T-helper 2 cell treated with Interferon-gamma antibody and Interleukin-4, amounts not matched to agents 100 ng/mL and 5 ng/mL, for 36 hours (primary cell): ENCODE measurements at regions not wholly inside any gene's neighbourhood (a gene's known extent, or its start where the extent isn't known, plus 50 kb on each side); places are given as distances from the start of the nearest gene placed in this dataset.
"Not testable (repeated sequence)": the region's sequence is repeated elsewhere in the genome, so short reads cannot be mapped to it uniquely, and the experiment has no call there.

ENCODE experiments used
- intact Hi-C: fragments of 100-400 bp; cut with micrococcal nuclease; formaldehyde crosslinking; loops from one replicate; pipeline ENCODE4 v1.15.1; 2023

DNA sequence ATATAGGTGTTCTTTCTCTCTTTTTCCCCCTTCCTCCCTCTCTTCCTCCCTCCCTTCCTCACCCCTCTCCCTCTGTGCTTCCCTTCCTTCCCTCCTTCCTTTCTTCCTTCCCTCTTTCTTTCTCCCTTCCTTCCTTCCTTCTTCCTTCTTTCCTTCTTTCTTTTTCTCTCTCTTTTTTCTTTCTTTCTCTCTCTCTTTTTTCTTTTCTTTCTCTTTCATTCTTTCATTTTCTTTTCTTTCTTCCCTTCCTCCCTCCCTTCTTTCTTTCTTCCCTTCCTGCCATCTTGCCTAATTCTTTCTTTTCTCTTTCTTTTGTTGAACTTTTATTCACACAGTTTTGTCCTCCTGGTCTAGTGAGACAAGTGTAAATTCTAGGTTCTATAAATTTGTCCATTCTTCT, 1595.6 kb downstream of the SI start:
- intact Hi-C loops: no loop called here

GRCh38 chr3:163481738-163482137, 1596.6 kb downstream of the SI start:
- intact Hi-C loops: no loop called here

- intact Hi-C loops: no loop called here
These were observed 1602.1 kb downstream of the SI start for GRCh38 chr3:163476179-163476578.

GRCh38 chr3:163474766-163475165, 1603.5 kb downstream of the SI start:
- intact Hi-C loops: no loop called here

- intact Hi-C loops: no loop called here
These were observed 1609.6 kb downstream of the SI start for GRCh38 chr3:163468531-163469335.

DNA sequence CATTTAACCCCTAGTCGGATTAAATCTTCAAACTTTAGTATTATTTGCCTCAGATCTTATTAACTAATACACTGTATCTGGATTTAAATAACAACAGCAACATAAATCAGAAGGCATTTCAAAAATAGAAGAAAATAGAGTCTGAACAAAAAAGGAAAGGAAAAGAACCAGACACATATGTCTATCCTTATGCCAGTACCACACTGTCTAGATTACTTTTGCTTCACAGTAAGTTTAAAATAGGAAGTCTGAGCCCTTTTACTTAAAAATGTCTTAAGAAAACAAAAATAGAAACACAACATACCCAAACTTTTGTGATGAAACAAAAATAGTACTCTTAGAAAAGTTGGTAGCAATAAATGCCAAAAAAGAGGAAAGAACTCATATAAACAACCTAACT, 1615.8 kb downstream of the SI start:
- intact Hi-C loops: no loop called here

DNA sequence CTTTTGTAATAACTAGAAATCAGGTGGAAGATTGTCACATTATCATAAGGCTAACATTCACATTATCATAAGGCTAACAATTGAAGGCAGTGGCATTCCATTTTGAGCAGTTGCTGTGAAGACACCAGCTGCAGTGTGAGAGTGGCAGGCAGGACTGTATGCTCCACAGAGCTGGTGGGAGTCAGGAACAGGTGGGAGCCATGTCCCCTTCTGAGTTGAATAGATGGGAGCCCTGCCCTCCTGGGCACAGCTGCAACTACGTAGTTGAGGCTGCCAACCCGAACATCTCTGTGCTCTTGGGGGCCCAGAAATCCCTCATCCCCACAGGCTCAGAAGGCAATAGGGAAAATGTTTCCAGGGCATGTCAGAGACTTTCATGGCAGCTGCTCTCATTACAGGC, 1627.6 kb downstream of the SI start:
- intact Hi-C loops: no loop called here

DNA sequence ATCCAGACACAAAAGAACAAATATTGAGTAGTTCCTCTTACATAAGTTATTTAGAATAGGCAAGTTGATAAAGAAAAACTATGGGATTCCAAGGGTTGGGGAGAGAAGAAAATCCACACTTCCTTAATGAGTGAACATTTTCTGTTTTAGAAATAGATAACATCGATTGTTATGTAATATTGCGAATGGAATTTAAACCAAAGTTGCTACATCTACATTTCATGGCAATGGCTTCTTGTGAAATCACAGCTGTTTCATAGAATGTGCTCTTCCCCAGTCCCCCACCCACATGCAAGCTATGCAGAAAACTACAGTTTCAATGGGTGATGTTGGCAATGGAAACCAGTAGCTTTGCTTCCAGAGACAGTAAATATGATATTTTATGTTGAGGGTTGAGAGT, 1639.5 kb downstream of the SI start:
- intact Hi-C loops: no loop called here

DNA sequence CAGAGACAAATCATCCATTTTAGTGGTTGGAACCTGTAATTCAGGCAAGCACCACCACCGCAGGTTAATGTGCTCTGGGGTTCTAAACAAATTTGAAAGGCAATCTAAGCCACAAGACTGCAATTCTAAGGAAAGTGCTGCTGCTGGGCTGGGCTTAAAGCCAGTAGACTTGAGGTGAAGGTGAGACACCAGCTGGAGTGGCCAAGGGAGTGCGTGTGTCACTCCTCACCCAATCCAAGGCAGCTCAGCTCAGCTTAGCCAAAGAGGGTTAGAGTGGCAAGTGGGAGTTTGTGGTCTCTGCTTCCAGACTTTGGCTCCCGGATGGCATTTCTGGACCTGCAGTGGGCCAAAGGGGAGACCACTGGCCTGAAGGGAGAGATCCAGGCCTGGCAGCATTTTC, 1655.6 kb downstream of the SI start:
- intact Hi-C loops: no loop called here

DNA sequence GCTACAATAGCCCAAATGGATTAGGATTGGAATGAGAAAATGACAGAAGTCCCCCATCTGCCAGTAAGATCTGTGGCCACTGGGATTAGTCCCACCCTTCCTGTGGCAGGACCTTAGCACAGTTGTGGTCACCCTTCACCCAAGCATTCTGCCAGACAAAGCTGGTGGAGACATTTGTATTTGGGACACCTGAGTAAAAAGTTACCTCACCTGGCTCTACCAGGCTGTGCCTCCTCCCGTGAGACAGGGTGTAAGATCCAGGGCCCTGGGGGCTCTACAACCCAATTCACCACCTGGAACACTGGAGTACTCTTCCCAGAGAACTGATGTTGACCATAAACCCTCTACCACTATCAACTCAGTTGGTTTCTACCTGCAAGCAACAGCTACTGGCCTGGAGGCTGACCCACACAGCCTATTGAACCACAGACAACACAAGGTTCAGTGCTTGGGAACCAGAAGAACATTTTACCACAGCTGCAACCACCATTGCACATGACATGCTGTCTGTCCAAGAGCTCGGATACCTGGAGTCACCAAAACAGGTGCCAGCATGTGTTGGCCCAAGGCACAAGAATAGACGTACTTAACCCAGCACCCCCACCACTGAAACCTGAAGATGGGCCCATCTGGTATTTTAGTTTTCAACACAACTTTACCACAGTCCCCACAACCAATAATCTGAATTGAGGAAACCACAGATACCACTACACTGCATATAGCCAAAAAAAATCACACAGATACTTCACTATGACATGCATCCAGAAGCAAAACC, 1686.7 kb downstream of the SI start:
- intact Hi-C loops: no loop called here

DNA sequence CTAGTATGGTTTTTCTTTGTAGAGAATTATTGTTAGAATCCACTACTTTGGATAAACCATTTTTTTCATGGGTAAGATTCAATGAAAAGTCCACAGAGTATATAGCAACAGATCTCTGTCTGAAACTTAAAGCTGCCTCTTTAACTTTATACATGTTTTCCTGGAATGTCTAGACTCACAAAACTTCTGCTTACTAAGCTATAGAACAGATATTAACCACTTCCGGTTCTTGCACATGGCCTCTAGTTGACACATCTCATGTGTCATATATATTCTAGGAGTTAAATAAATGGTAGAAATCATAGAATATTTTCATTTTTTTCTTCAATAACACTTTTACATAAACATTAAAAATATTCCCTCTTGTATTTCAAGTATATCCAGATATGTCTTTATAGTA, 1693.9 kb downstream of the SI start:
- intact Hi-C loops: no loop called here

DNA sequence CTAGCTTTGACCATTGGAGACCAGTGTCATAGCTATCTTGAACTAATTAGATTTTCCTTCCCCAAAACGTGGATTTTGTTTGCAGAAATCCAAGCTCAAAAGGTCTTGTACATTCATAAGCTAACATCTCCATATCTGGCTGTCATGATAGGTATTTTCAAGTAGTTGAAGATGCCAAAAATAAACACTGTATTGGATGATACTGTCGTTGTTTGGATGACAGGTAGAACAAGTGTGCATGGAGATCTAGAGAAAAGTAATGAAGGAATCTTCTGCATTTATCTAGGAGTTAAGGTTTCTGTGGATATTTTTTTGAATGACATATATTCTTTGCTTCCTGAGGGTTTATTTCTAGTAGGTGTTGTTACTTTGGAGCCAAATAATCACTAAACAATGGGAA, 1696.1 kb downstream of the SI start:
- intact Hi-C loops: no loop called here

DNA sequence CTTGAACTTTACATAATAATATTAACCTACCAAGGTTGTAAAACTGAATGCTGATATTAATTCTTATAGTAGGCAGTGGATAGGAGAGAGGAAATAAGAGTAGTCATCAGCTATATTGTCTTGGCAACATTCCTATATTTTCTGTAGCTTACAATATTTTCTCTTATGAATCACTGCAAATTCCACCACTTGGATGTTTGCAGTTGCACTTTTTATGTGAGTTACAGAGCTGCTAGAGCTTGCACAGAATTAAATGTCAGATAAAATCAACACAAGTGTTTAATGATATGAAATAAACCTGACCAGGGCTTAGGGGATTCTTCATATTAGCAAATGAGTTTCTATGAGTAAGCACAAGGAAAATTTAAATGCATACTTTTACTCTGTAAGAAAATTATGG, 1710.1 kb downstream of the SI start:
- intact Hi-C loops: no loop called here

- intact Hi-C loops: no loop called here
These were observed 1713.6 kb downstream of the SI start for GRCh38 chr3:163364717-163365116.

GRCh38 chr3:163362151-163362550, 1716.1 kb downstream of the SI start:
- intact Hi-C loops: no loop called here

- intact Hi-C loops: not testable (repeated sequence)
These were observed 1716.9 kb downstream of the SI start for GRCh38 chr3:163361357-163361878.

DNA sequence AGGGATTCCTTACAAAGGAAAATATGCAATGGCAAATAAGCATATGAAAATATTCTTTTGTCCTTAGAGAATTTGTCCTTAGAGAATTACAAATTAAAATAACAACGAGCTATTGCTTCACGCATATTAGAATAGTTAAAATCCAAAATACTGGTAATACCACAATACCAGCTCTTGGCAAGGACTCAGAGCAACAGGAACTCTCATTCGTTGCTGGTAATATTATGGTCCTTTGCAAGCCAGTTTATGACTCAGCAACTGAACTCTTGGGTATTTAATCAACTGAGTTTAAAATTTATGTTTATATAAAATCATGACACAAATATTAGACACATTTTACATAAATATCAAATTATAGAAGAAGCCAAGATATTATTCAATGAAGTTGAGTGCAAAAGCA, 1730.4 kb downstream of the SI start:
- intact Hi-C loops: no loop called here

GRCh38 chr3:163335429-163335828, 1742.9 kb downstream of the SI start:
- intact Hi-C loops: no loop called here

DNA sequence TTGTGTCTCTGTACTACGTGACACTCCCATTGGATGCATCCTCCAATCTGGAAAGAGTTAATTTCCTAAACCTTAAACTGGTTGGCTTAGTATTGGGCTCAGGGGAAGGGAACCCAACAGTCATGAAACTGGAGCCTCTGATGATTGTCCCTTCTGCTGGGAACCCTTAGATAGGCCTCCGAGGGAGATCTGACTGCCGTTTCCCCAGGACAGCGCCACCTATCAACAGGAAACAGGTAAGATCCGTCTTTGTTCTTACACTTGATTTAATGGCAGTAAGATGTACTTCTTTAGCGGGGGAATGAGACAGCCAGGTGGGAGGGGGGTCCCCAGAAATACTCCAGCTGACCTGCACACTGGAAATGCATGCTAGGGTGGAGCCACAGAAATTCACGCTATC, 1749.6 kb downstream of the SI start:
- intact Hi-C loops: no loop called here

DNA sequence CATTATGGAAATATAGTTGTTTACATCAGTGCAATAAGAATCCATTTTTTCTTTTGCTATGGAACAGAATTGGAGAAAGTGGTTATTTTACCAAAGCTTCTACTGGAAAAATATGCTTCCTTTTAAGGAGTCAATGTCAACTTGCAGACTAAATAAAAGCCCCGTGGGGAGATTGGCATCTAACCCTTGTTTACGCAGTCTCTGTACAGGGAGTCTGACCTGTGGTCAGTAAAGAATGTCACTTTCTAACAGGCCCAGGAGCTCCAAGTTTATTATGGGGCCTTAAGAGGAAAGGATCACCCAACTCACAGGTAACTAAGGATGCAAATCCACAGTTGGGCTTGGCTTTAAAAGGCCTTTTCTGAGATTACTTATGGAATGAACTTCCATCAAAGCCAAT, 1751.2 kb downstream of the SI start:
- intact Hi-C loops: no loop called here

DNA sequence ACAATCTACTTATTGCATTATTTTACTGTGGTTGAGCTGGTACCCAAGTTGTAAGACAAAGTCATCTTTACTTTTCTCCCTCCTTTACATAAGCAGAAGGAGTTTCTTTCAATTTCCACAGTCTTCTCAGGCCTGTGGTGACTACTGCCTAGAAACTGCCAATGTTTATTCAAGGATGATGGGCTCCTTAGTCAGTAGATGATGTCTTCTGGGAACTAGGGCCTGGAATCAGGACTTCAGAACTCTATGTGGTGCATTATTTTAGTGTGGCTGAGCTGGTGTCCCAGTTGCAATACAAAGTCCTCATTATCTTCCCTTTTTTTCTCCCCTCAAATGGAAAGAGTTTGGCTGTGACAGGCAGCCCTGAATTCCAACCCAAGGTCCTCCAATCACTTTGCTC, 1762.5 kb downstream of the SI start:
- intact Hi-C loops: no loop called here

- intact Hi-C loops: no loop called here
These were observed 1771.9 kb downstream of the SI start for GRCh38 chr3:163306405-163306804.

DNA sequence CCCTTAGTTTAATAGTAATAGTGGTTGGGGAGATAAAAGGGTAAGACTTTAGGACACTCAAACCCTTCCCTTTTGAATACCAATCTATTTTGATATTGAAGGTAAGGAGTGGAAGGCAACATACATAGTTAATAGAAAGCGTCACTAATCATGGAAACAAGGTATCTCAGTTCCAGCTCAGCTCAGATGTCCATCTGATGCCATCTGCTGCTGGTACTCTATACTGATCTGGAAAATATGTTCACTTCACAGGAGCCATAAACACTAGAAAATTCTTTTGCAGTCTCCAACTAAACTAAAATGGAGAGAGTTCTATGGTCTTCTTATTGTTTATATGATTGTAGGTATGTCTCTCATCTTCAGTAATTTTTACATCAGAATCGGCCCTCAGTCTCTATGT, 1777.1 kb downstream of the OTOL1 start:
- intact Hi-C loops: no loop called here
